Thymus (tissue), 11 donors: ENCODE measurements at regions not wholly inside any gene's neighbourhood (a gene's known extent, or its start where the extent isn't known, plus 50 kb on each side); places are given as distances from the start of the nearest gene placed in this dataset.

ENCODE experiments used
- DNase-seq, 9 donors: peaks; one replicate each; pipeline ENCODE4 v3.0.0-alpha.2; 2013; ENCODE audit warnings: low spot score in 9 of 9, low read depth in 6 of 9, missing footprints in 1 of 9
- H3K27ac ChIP-seq, 2 donors: one replicate each; pipeline ENCODE4 v1.5.1; 2013; ENCODE audit warnings: control low read depth in 1 of 2, low read depth in 1 of 2, low read length in 1 of 2, mild to moderate bottlenecking in 1 of 2, moderate library complexity in 1 of 2
- H3K27me3 ChIP-seq, 2 donors: one replicate each; pipeline ENCODE4 v1.5.1; 2013; ENCODE audit warnings: low read length in 1 of 2; ENCODE audit not compliant: control insufficient read depth in 2 of 2, insufficient read depth in 1 of 2
- H3K36me3 ChIP-seq, 2 donors: one replicate each; pipeline ENCODE4 v1.5.1; 2013; ENCODE audit warnings: low read length in 1 of 2, mild to moderate bottlenecking in 1 of 2, moderate library complexity in 1 of 2; ENCODE audit not compliant: control insufficient read depth in 2 of 2, insufficient read depth in 2 of 2
- H3K4me1 ChIP-seq, 2 donors: one replicate each; pipeline ENCODE4 v1.5.1; 2013; ENCODE audit warnings: low read length in 2 of 2; ENCODE audit not compliant: control insufficient read depth in 2 of 2, insufficient read depth in 2 of 2
- H3K4me3 ChIP-seq, 2 donors: one replicate each; pipeline ENCODE4 v1.5.1; 2013; ENCODE audit warnings: low read length in 2 of 2, control low read depth in 1 of 2, mild to moderate bottlenecking in 1 of 2
- H3K9me3 ChIP-seq, 2 donors: one replicate each; pipeline ENCODE4 v1.5.1; 2013; ENCODE audit warnings: low read length in 1 of 2, mild to moderate bottlenecking in 1 of 2; ENCODE audit not compliant: control insufficient read depth in 2 of 2, insufficient read depth in 1 of 2
- WGBS: extraction: QIAGEN DNeasy Blood & Tissue Kit; methylation state at CpG from one replicate; pipeline ENCODE4 v1.1.7; 2013; 5-methylcytosine and 5-hydroxymethylcytosine counted together
- donor health status: healthy.

DNA sequence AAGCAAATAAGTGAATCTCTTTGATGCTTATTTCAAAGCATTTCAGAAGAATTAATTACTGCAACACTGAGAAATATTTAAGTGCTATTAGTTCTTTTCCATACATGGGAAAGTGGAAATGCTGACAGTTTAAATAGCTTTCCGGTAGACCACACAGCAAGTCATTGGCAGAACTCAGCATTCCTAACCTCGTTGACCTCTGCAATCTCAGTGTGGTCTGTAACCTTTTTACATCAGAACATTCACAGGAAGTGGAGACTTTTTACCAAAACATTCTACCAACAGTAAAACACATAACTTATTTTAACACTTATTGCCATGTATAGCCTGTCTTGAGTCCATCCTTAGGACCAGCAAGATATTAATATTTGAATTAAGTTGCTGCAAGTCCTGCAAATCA lies 249.5 kb upstream of the DCN start:
- Histone ChIP-seq H3K36me3 (no peaks in the 10 kb centered on the region), H3K4me3 (no peak overlapping the region), H3K4me1 (no peaks in the 10 kb centered on the region), H3K27ac (no peak overlapping the region), H3K27me3 (no peaks in the 10 kb centered on the region), H3K9me3 (no peaks in the 10 kb centered on the region)
- WGBS: 62% methylated on average over 2 of the region's 2 CpGs
- no peak for DNase-seq

DNA sequence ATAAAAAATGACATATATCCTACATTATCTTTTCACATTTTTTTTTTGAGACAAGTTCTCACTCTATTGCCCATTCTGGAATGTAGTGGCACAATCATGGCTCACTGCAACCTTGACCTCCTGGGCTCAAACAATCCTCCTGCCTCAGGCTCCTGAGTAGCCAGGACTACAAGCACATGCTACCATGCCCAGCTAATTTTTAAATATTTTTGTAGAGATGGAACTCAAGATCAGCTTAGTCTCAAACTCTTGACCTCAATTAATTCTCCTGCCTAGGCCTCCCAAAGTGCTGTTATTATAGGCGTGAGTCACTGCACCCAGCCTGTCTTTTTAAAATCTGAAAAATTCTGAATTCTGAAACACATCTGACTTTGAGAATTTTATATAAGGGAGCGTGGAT lies 241.9 kb upstream of the DCN start:
- no peak overlapping the region for H3K27ac ChIP-seq
- 94% methylated on average over 2 of the region's 2 CpGs for WGBS

DNA sequence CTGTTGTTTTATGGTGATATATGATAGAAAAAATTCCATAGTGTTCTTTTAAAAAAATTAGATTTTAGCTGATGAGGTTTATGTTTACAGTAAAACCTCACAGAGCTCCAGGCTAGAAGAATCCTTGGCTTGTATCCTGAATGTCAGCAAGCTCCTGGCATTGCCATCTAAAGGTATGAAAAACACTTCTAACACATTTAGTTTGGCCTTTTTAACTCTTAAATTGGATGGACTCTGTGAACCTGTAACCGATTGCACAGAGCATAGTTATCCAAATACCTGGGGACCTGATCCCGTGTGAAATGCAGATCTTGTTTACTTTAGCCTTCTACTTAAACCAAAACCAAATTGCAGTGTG lies 241.1 kb upstream of the DCN start:
- no peak overlapping the region for H3K4me3 ChIP-seq
- H3K27ac ChIP-seq: no peak overlapping the region
- H3K27me3 ChIP-seq: no peaks in the 10 kb centered on the region
- no peak for DNase-seq
- H3K4me1 ChIP-seq: no peaks in the 10 kb centered on the region
- 74% methylated on average over 2 of the region's 2 CpGs for WGBS
- H3K36me3 ChIP-seq: no peaks in the 10 kb centered on the region
- H3K9me3 ChIP-seq: no peaks in the 10 kb centered on the region

More for the DNA sequence above, 241.9 kb upstream of the DCN start:
- Histone ChIP-seq H3K4me1 (no peaks in the 10 kb centered on the region), H3K9me3 (no peaks in the 10 kb centered on the region), H3K4me3 (no peak overlapping the region), H3K36me3 (no peaks in the 10 kb centered on the region), H3K27me3 (no peaks in the 10 kb centered on the region)
- no peak for DNase-seq

DNA sequence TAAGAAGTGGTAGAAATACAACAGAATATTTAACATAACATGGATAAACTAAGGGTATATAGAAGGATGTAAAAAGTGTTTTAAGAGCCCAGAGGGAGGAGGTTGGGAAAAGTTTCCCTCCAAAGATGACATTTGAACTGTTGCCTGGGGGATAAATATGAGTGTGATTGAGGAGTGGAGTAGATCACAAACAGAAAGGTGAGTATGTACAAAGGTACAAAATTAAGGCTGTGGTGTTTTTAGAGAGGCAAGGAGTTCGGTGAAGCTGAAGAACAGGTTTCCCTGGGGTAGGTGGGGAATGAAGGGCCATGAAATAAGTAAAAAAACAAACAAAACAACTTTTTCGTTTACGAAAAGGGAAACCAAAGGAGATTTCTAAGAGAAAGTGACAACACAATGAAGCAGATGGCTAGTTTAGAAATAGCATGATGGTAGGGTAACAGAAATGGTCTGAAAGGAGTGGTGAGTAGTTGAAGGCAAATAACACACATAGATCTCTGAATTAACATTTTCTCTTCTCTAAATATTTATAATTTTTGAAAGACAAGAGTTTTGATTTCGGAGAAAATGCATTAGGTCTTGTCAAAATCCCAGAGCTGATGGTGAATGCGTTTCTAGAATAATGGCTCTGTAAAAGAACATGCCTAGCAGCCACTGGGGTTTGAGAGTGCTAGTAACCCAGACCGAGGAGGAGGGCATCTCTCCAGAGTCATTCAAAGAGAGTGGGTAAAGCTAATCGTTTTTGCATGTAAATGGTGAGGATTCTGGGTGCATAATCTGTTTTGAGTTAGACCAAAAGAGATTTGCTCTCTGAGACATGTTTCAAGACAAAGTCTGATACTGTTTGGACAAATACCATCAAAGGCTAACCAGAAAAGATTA lies 240.4 kb upstream of the DCN start:
- WGBS: 91% methylated on average over 7 of the region's 7 CpGs
- Histone ChIP-seq H3K36me3 (no peaks in the 10 kb centered on the region), H3K4me1 (no peaks in the 10 kb centered on the region), H3K9me3 (no peaks in the 10 kb centered on the region), H3K4me3 (no peak overlapping the region), H3K27ac (no peak overlapping the region), H3K27me3 (no peaks in the 10 kb centered on the region)
- no peak for DNase-seq

DNA sequence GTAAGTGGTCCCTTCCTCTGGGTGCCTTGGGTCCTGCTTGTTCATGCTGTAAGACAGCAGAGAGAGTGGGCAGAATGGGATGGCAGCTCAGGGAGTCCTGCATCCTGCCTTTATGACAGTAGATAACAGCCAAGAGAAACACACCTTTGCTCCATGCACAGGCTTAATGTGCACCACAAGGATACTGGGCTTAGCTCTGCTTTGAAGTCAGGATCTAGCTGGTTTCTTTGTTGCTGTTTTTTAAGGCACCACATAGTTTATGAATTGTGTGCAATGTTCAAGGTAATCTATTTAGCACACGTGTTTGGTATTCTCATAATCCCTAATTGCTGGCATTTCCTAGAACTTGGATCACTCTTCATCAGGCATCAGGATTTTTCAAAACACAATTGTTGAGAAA lies 239.5 kb upstream of the DCN start:
- H3K4me3 ChIP-seq: no peak overlapping the region
- H3K27me3 ChIP-seq: no peaks in the 10 kb centered on the region
- WGBS: 96% methylated on average over 1 of the region's 1 CpG
- DNase-seq: no peak
- H3K4me1 ChIP-seq: no peaks in the 10 kb centered on the region
- no peak overlapping the region for H3K27ac ChIP-seq
- no peaks in the 10 kb centered on the region for H3K36me3 ChIP-seq
- H3K9me3 ChIP-seq: no peaks in the 10 kb centered on the region

DNA sequence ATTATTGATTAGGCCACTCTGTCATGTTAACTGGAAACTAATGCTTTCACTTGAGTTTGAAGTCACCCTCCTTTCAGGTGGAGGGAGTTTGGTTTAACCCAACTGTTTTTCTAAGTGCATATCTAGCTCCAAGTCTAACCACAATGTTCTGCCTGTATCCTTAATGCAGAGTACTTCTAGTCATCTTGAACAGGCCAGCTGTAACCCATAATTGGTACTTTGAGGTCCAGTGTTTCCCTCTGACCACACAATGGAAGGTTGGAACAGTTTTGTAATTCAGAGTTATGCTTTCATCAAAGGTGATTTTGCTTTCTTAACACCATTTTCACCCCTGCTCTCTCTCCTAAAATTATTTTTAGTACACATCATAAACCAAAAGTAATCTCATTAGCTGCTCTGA lies 237.2 kb upstream of the DCN start:
- Histone ChIP-seq H3K4me1 (no peaks in the 10 kb centered on the region), H3K9me3 (no peaks in the 10 kb centered on the region), H3K27ac (no peak overlapping the region), H3K36me3 (no peaks in the 10 kb centered on the region), H3K4me3 (no peak overlapping the region), H3K27me3 (no peaks in the 10 kb centered on the region)
- DNase-seq: no peak

DNA sequence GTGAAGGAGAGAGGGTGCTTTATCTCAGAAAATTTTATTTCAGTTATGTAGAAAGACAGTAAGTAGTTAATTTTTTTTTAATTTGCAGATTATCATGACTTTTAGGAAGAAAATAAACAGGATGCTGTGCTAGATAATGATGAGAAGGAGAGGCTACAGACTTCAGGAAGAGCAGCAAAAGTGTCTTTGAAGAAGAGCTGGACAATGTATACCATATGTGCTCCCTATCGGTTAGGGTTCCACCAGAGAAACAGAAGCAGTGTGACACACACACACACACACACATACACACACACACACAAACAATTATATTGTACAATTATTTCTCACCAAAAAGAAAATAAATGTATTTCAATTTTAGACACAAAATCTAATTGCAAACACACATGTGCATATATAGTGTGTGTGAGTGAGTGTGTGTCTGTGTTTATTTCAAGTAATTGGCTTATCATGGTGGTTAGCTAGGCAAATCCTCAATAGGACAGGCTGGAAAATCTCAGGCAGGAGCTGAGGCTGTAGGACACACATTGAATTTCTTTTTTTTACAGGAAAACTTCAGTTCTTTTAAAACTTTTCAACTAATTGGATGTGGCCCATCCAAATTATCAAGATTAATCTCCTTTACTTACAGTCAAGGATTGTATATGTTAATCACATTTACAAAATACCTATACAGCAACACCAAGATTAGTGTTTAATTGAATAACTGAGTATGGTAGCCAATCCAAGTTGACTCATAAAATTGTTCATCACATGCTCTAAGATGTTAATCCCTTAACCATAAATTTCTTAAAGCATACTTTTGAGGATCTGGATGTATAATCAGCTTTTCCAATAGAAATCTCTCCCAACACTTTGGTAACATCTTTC lies 235.8 kb upstream of the DCN start:
- Histone ChIP-seq H3K27me3 (no peaks in the 10 kb centered on the region), H3K4me3 (no peak overlapping the region), H3K9me3 (no peaks in the 10 kb centered on the region), H3K4me1 (no peaks in the 10 kb centered on the region), H3K36me3 (no peaks in the 10 kb centered on the region), H3K27ac (no peak overlapping the region)
- DNase-seq: no peak
- WGBS: 98% methylated on average over 1 of the region's 1 CpG

DNA sequence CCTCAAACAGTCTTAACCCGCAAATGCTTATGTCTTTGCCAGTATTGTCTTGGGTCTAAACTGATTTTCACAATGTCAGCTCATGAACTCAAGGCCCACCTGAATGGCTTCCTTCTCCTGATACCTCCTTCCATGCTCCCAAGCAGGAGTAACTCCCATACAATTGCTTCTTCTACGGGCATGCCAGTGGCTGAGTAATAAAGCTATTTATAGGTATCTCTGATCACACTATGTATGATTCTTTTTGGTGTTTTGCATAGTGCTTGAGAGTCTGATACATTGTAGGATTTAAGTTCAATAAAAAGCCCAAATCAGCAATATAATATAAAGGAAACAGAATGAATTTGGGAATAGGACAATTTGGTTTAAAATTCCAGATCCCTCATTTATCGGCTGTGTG lies 235.0 kb upstream of the DCN start:
- no peak for DNase-seq
- WGBS: 98% methylated on average over 3 of the region's 3 CpGs

DNA sequence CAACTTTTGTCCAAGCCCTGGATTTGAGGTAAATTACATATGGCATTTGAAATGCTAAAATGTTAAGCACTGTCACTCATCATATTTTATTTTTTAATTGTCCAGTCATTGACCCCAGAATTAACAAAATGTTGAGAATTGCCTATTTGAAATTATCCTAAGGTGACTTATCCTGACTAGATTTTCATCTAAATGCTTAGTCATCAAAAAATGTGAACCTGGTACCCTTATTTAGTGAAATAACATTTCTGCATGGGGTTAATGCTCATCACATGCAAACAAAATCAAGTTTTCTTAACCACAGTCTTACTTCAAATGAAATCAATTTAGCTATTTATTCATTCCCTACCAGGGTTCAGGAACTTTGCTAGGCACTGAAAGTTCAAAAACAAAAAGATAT lies 232.0 kb upstream of the DCN start:
- Histone ChIP-seq H3K4me3 (no peak overlapping the region), H3K4me1 (no peaks in the 10 kb centered on the region), H3K27me3 (no peaks in the 10 kb centered on the region), H3K9me3 (no peaks in the 10 kb centered on the region), H3K27ac (no peak overlapping the region), H3K36me3 (no peaks in the 10 kb centered on the region)
- no peak for DNase-seq

More for the DNA sequence above, 235.0 kb upstream of the DCN start:
- no peaks in the 10 kb centered on the region for H3K9me3 ChIP-seq
- no peaks in the 10 kb centered on the region for H3K36me3 ChIP-seq
- no peaks in the 10 kb centered on the region for H3K27me3 ChIP-seq
- H3K4me1 ChIP-seq: no peaks in the 10 kb centered on the region
- H3K27ac ChIP-seq: no peak overlapping the region
- no peak overlapping the region for H3K4me3 ChIP-seq
